ENCODE measurements at regions not wholly inside any gene's neighbourhood (a gene's known extent, or its start where the extent isn't known, plus 50 kb on each side); places are given as distances from the start of the nearest gene placed in this dataset.

GRCh38 chrX:10819973-10820372, 199.6 kb upstream of the MID1 start:
- H3K27me3 ChIP-seq: no peaks in the 10 kb centered on the region
- H3K27ac ChIP-seq: no peak overlapping the region
- H3K4me3 ChIP-seq: no peak overlapping the region
- intact Hi-C loops (cut with DNase I): no loop called here
- TF ChIP-seq CTCF (IDR thresholded peaks at IDR 0.05): no peak
- H3K9me3 ChIP-seq: no peaks in the 10 kb centered on the region
- DNase-seq: no peak
- no peaks in the 10 kb centered on the region for H3K4me1 ChIP-seq
- ATAC-seq: no peak
- no peaks in the 10 kb centered on the region for H3K36me3 ChIP-seq

DNA sequence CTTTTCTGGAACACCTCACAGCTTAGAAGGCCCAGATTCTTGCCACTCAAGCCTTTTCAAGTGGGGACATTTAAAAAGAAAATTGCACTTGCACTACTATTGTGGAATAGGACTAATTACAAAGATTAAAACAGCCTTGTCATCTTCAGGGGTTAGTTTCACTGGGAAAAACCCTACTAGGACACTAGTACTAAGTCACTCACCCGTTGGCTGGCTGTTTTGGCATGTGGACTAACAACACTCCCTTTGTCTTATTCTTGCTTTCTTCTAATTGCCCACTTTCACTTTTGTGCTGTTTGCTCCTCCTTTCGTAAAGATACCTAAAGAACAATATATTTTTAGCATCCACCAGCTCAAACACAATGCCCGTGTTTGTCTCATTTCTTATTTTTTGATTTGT, 200.9 kb upstream of the MID1 start:
- no peak overlapping the region for H3K4me3 ChIP-seq
- no peaks in the 10 kb centered on the region for H3K4me1 ChIP-seq
- no peak for TF ChIP-seq CTCF (IDR thresholded peaks at IDR 0.05)
- no peaks in the 10 kb centered on the region for H3K27me3 ChIP-seq
- no peaks in the 10 kb centered on the region for H3K9me3 ChIP-seq
- H3K36me3 ChIP-seq: no peaks in the 10 kb centered on the region
- ATAC-seq: no peak
- no peak overlapping the region for H3K27ac ChIP-seq
- intact Hi-C loops (cut with DNase I): no loop called here
- no peak for DNase-seq

GRCh38 chrX:10828036-10828435, 207.7 kb upstream of the MID1 start:
- DNase-seq (no peak), ATAC-seq (no peak)
- no peaks in the 10 kb centered on the region for H3K27me3 ChIP-seq
- H3K9me3 ChIP-seq: no peaks in the 10 kb centered on the region
- no peak overlapping the region for H3K4me3 ChIP-seq
- H3K27ac ChIP-seq: no peak overlapping the region
- TF ChIP-seq CTCF (IDR thresholded peaks at IDR 0.05): no peak
- intact Hi-C loops (cut with DNase I): no loop called here
- no peaks in the 10 kb centered on the region for H3K36me3 ChIP-seq
- H3K4me1 ChIP-seq: no peaks in the 10 kb centered on the region

DNA sequence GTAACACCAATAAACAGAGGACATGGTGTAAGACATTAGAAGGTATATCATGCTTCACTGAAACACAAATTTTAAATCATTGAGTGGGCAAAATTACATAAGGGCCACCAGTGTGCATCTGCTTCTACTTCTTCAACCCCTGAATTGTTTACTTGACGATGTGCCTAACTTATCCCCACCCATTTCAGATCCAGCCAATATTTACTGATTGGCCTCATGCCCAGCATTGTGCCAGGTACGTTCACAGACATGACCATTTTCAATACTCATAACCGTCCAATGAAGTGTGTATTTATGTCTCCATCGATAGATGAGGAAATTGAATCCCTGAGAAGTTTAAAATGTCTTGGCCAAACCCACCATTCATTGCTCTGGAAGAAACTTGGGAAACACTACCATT, 208.3 kb upstream of the MID1 start:
- intact Hi-C loops (cut with DNase I): no loop called here
- Histone ChIP-seq H3K4me3 (no peak overlapping the region), H3K27me3 (no peaks in the 10 kb centered on the region), H3K9me3 (no peaks in the 10 kb centered on the region), H3K4me1 (no peaks in the 10 kb centered on the region), H3K27ac (no peak overlapping the region), H3K36me3 (no peaks in the 10 kb centered on the region)
- TF ChIP-seq CTCF (IDR thresholded peaks at IDR 0.05): no peak
- no peak for ATAC-seq
- no peak for DNase-seq

- Histone ChIP-seq H3K4me1 (no peaks in the 10 kb centered on the region), H3K27ac (no peak overlapping the region), H3K36me3 (no peaks in the 10 kb centered on the region), H3K27me3 (no peaks in the 10 kb centered on the region), H3K4me3 (no peak overlapping the region), H3K9me3 (no peaks in the 10 kb centered on the region)
- no peak for ATAC-seq
- intact Hi-C loops (cut with DNase I): no loop called here
- no peak for TF ChIP-seq CTCF (IDR thresholded peaks at IDR 0.05)
- DNase-seq: no peak
Measured at GRCh38 chrX:10831716-10832502, 211.5 kb upstream of the MID1 start.
